PC-9 (cell line): ENCODE measurements at regions not wholly inside any gene's neighbourhood (a gene's known extent, or its start where the extent isn't known, plus 50 kb on each side); places are given as distances from the start of the nearest gene placed in this dataset.

ENCODE experiments used
- EZH2 ChIP-seq: fragments of 200-600 bp; sonication (generic); IDR thresholded peaks from 2 replicates; pipeline ENCODE4 v1.8.0; 2017; ENCODE audit warnings: antibody characterized with exemption, low read depth
- TF ChIP-seq, protein P1 (sequence below): fragments of 200-600 bp; sonication (generic); conservative IDR thresholded peaks from 2 replicates; pipeline ENCODE4 v1.6.1; 2017; ENCODE audit warnings: mixed run types, antibody characterized with exemption, mild to moderate bottlenecking, moderate library complexity

DNA sequence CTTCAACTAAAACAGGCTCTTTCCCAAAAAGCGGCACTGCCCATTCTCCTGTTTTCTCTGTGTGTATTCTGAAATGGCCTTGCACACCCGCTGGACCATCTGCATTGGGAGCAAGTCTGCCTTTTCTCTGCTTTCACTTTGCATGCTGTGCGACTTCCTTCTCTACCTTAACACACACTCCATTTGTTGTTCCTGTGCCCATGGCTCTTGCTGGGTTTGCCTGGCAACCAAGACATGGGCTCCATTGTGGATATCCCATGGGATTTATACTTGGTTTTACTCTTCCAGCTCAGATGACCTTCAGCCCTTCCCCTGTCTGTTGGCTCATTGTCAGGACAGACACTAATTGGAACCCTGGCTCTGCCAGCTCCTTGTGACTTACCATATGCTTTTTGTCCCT is 465.3 kb downstream of the REEP3 start:
- TF ChIP-seq, protein P1, sequence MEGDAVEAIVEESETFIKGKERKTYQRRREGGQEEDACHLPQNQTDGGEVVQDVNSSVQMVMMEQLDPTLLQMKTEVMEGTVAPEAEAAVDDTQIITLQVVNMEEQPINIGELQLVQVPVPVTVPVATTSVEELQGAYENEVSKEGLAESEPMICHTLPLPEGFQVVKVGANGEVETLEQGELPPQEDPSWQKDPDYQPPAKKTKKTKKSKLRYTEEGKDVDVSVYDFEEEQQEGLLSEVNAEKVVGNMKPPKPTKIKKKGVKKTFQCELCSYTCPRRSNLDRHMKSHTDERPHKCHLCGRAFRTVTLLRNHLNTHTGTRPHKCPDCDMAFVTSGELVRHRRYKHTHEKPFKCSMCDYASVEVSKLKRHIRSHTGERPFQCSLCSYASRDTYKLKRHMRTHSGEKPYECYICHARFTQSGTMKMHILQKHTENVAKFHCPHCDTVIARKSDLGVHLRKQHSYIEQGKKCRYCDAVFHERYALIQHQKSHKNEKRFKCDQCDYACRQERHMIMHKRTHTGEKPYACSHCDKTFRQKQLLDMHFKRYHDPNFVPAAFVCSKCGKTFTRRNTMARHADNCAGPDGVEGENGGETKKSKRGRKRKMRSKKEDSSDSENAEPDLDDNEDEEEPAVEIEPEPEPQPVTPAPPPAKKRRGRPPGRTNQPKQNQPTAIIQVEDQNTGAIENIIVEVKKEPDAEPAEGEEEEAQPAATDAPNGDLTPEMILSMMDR: no peak
- no peak for TF ChIP-seq EZH2
